H9 (cell line): ENCODE measurements at regions not wholly inside any gene's neighbourhood (a gene's known extent, or its start where the extent isn't known, plus 50 kb on each side); places are given as distances from the start of the nearest gene placed in this dataset.
"Not testable (repeated sequence)": the region's sequence is repeated elsewhere in the genome, so short reads cannot be mapped to it uniquely, and the experiment has no call there.

Source experiments
- DNase-seq: peaks from one replicate; pipeline ENCODE4 v3.0.0-alpha.2; 2017
- H2AFZ ChIP-seq: one replicate; pipeline ENCODE4 v1.6.1; 2013; ENCODE audit warnings: mild to moderate bottlenecking, low read length, control low read depth, moderate library complexity
- H2AK5ac ChIP-seq: 2 replicates; pipeline ENCODE4 v1.6.1; 2013; ENCODE audit warnings: low read length, control low read depth, mixed read lengths; ENCODE audit not compliant: insufficient read length
- H2BK120ac ChIP-seq: one replicate; pipeline ENCODE4 v1.6.1; 2013; ENCODE audit warnings: low read depth, mild to moderate bottlenecking, low read length, control low read depth, inconsistent platforms; ENCODE audit not compliant: poor library complexity, severe bottlenecking
- H2BK12ac ChIP-seq: 2 replicates; pipeline ENCODE4 v1.6.1; 2013; ENCODE audit warnings: low read length, control low read depth, mixed read lengths, low read depth; ENCODE audit not compliant: insufficient read length
- H2BK15ac ChIP-seq: 2 replicates; pipeline ENCODE4 v1.6.1; 2013; ENCODE audit warnings: low read depth, low read length, control low read depth
- H2BK20ac ChIP-seq: one replicate; pipeline ENCODE4 v1.6.1; 2013; ENCODE audit warnings: low read depth, mild to moderate bottlenecking, low read length, control low read depth, inconsistent platforms; ENCODE audit not compliant: poor library complexity, severe bottlenecking
- H2BK5ac ChIP-seq: 2 replicates; pipeline ENCODE4 v1.6.1; 2013; ENCODE audit warnings: low read length, control low read depth, mixed read lengths; ENCODE audit not compliant: insufficient read length
- H3K14ac ChIP-seq: 2 replicates; pipeline ENCODE4 v1.6.1; 2013; ENCODE audit warnings: low read length, control low read depth; ENCODE audit not compliant: insufficient read depth
- H3K18ac ChIP-seq: 2 replicates; pipeline ENCODE4 v1.6.1; 2013; ENCODE audit warnings: low read depth, mild to moderate bottlenecking, mixed read lengths, low read length, control low read depth; ENCODE audit not compliant: insufficient read length
- H3K23ac ChIP-seq: 2 replicates; pipeline ENCODE4 v1.6.1; 2013; ENCODE audit warnings: low read length, control low read depth, mixed read lengths, low read depth; ENCODE audit not compliant: insufficient read length
- H3K23me2 ChIP-seq: 2 replicates; pipeline ENCODE4 v1.6.1; 2013; ENCODE audit warnings: low read depth, mild to moderate bottlenecking, mixed read lengths, low read length, control low read depth; ENCODE audit not compliant: insufficient read length, poor library complexity, severe bottlenecking
- H3K27ac ChIP-seq: 2 replicates; pipeline ENCODE4 v1.5.1; 2013; ENCODE audit warnings: low read length, control low read depth, mixed read lengths, low read depth; ENCODE audit not compliant: insufficient read length
- H3K27me3 ChIP-seq: 2 replicates; pipeline ENCODE4 v1.6.1; 2013; ENCODE audit warnings: low read length, control low read depth, inconsistent platforms; ENCODE audit not compliant: insufficient read depth
- H3K4ac ChIP-seq: 2 replicates; pipeline ENCODE4 v1.6.1; 2013; ENCODE audit warnings: low read depth, mild to moderate bottlenecking, control low read depth, inconsistent platforms, low read length, moderate library complexity
- H3K4me1 ChIP-seq: 2 replicates; pipeline ENCODE4 v1.6.1; 2013; ENCODE audit warnings: low read length, control low read depth, inconsistent platforms; ENCODE audit not compliant: insufficient read depth
- H3K4me2 ChIP-seq: 2 replicates; pipeline ENCODE4 v1.6.1; 2013; ENCODE audit warnings: low read length, control low read depth, mixed read lengths; ENCODE audit not compliant: insufficient read length, insufficient read depth
- H3K56ac ChIP-seq: 2 replicates; pipeline ENCODE4 v1.6.1; 2013; ENCODE audit warnings: low read depth, mild to moderate bottlenecking, mixed read lengths, low read length, control low read depth; ENCODE audit not compliant: insufficient read length
- H3K79me1 ChIP-seq: 2 replicates; pipeline ENCODE4 v1.6.1; 2013; ENCODE audit warnings: low read depth, mild to moderate bottlenecking, moderate library complexity, low read length, control low read depth, inconsistent platforms; ENCODE audit not compliant: insufficient read depth, poor library complexity, severe bottlenecking
- H3K79me2 ChIP-seq: 2 replicates; pipeline ENCODE4 v1.6.1; 2013; ENCODE audit warnings: low read length, control low read depth, inconsistent platforms; ENCODE audit not compliant: insufficient read depth
- H3K9ac ChIP-seq: 2 replicates; pipeline ENCODE4 v1.6.1; 2013; ENCODE audit warnings: low read length, control low read depth, mixed read lengths; ENCODE audit not compliant: insufficient read length; ENCODE audit errors: extremely low read depth
- H3K9me3 ChIP-seq: one replicate; pipeline ENCODE4 v1.6.1; 2013; ENCODE audit warnings: low read depth, low read length, inconsistent platforms; ENCODE audit not compliant: control insufficient read depth
- H3T11ph ChIP-seq: one replicate; pipeline ENCODE4 v1.6.1; 2013; ENCODE audit warnings: mild to moderate bottlenecking, low read length, control low read depth, inconsistent platforms
- H4K20me1 ChIP-seq: one replicate; pipeline ENCODE4 v1.6.1; 2013; ENCODE audit not compliant: control insufficient read depth, insufficient read length, insufficient read depth
- H4K5ac ChIP-seq: 2 replicates; pipeline ENCODE4 v1.6.1; 2013; ENCODE audit warnings: low read depth, mild to moderate bottlenecking, mixed read lengths, low read length, control low read depth; ENCODE audit not compliant: insufficient read length
- H4K8ac ChIP-seq: replicated peaks from 2 replicates; pipeline ENCODE4 v1.6.1; 2013; ENCODE audit warnings: low read length, control low read depth, mixed read lengths, low read depth; ENCODE audit not compliant: insufficient read length
- H4K91ac ChIP-seq: 2 replicates; pipeline ENCODE4 v1.6.1; 2013; ENCODE audit warnings: low read depth, mild to moderate bottlenecking, moderate library complexity, mixed read lengths, low read length, control low read depth; ENCODE audit not compliant: insufficient read length
- H3K27ac Mint-ChIP-seq, 3 experiments: 2 replicates in 2 of 3; 3 replicates in 1 of 3; pipeline ENCODE4 v1.8.0; 2020 to 2021; ENCODE audit warnings: mixed read lengths in 3 of 3, mild to moderate bottlenecking in 1 of 3, moderate library complexity in 1 of 3
- H3K27me3 Mint-ChIP-seq: 2 replicates; pipeline ENCODE4 v1.8.0; 2021; ENCODE audit warnings: low read depth, mild to moderate bottlenecking, moderate library complexity, mixed read lengths
- H3K36me3 Mint-ChIP-seq, 3 experiments: 2 replicates in 2 of 3; 3 replicates in 1 of 3; pipeline ENCODE4 v1.8.0; 2020 to 2021; ENCODE audit warnings: low read depth in 3 of 3, mixed read lengths in 3 of 3; ENCODE audit not compliant: insufficient read depth in 1 of 3
- H3K4me1 Mint-ChIP-seq, 2 experiments: 2 replicates each; pipeline ENCODE4 v1.8.0; 2020; ENCODE audit warnings: mixed read lengths in 2 of 2
- H3K4me3 Mint-ChIP-seq, 2 experiments: 2 replicates in 1 of 2; 3 replicates in 1 of 2; pipeline ENCODE4 v1.8.0; 2020 to 2021; ENCODE audit warnings: mild to moderate bottlenecking in 2 of 2, mixed read lengths in 2 of 2, moderate library complexity in 1 of 2
- H3K9me3 Mint-ChIP-seq, 2 experiments: 2 replicates in 1 of 2; 3 replicates in 1 of 2; pipeline ENCODE4 v1.8.0; 2020; ENCODE audit warnings: mild to moderate bottlenecking in 2 of 2, mixed read lengths in 2 of 2, moderate library complexity in 1 of 2
- WGBS: extraction: QIAGEN DNeasy Blood & Tissue Kit; methylation state at CpG from one replicate; pipeline ENCODE4 v1.1.7; 2013; ENCODE audit warnings: missing lambda C conversion rate, low lambda C conversion rate, mixed read lengths; ENCODE audit not compliant: insufficient read length; ENCODE audit errors: extremely low coverage; 5-methylcytosine and 5-hydroxymethylcytosine counted together

DNA sequence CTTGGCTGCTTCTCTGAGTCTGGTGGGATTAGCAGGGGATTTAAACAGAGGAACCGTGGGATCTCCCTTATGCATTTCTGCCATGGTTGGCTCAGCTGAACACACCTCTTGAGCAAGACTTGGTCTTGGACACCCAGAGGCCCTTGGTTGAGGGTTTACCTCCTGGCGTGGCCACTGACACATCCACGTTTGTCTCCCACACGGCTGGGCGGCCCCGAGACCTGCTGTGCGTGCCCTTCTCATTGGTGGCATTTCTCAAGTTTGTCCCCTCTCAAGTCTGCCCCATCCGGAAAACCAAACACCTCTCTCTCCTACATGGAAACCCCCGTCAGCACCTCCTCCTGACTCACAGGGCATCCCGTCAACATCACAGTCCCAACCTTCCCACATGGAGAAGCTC is 66.0 kb upstream of the MUC20 start:
- DNase-seq, H3K14ac ChIP-seq, H3K4ac ChIP-seq, H2AFZ ChIP-seq, H3K9me3 ChIP-seq, H3K27me3 ChIP-seq, H3K27me3 Mint-ChIP-seq, H3K36me3 Mint-ChIP-seq, H3K4me2 ChIP-seq, H3K23ac ChIP-seq, H4K20me1 ChIP-seq, H3K23me2 ChIP-seq, H2BK120ac ChIP-seq, H3K4me3 Mint-ChIP-seq, H3K27ac ChIP-seq, H4K91ac ChIP-seq, H2AK5ac ChIP-seq, H3K9me3 Mint-ChIP-seq, H3K27ac Mint-ChIP-seq, H3K79me1 ChIP-seq, H2BK5ac ChIP-seq, H4K5ac ChIP-seq, H3K56ac ChIP-seq, H4K8ac ChIP-seq, H3K4me1 Mint-ChIP-seq, H3K9ac ChIP-seq, H2BK15ac ChIP-seq, H3K18ac ChIP-seq, H3K79me2 ChIP-seq, H2BK12ac ChIP-seq, H3K4me1 ChIP-seq, H2BK20ac ChIP-seq, H3T11ph ChIP-seq: not testable (repeated sequence)
- no CpG with 5 or more reads among the region's 10 CpGs for WGBS

DNA sequence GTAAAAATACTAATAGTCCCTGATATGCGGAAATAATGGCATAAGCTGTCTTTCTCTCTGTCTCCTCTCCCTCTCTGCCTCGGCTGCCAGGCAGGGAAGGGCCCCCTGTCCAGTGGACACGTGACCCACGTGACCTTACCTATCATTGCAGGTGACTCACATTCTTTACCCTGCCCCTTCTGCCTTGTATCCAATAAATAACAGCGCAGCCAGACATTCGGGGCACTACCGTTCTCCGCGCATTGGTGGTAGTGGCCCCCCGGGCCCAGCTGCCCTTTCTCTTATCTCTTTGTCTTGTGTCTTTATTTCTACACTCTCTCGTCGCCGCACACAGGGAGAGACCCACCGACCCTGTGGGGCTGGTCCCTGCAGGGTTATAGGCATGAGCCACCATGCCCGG is 66.6 kb upstream of the MUC20 start:
- not testable (repeated sequence) for H3K27ac ChIP-seq, H2BK5ac ChIP-seq, H3K4ac ChIP-seq, H3K4me1 Mint-ChIP-seq, H3K18ac ChIP-seq, H3K4me2 ChIP-seq, H2AK5ac ChIP-seq, H2BK15ac ChIP-seq, H3K4me1 ChIP-seq, H3K56ac ChIP-seq, H3K27ac Mint-ChIP-seq, DNase-seq, H3K9me3 Mint-ChIP-seq, H3K36me3 Mint-ChIP-seq, H2BK12ac ChIP-seq, H4K8ac ChIP-seq, H3K9me3 ChIP-seq, H3K79me2 ChIP-seq, H2BK20ac ChIP-seq, H3K23me2 ChIP-seq, H3T11ph ChIP-seq, H3K23ac ChIP-seq, H3K27me3 Mint-ChIP-seq, H3K9ac ChIP-seq, H2BK120ac ChIP-seq, H4K91ac ChIP-seq, H3K4me3 Mint-ChIP-seq, H2AFZ ChIP-seq, H3K27me3 ChIP-seq, H3K79me1 ChIP-seq, H4K5ac ChIP-seq, H3K14ac ChIP-seq, H4K20me1 ChIP-seq
- whole genome bisulfite sequencing = no CpG with 5 or more reads among the region's 15 CpGs
